ENCODE measurements at regions not wholly inside any gene's neighbourhood (a gene's known extent, or its start where the extent isn't known, plus 50 kb on each side); places are given as distances from the start of the nearest gene placed in this dataset.

- H3K79me2 ChIP-seq (ENCODE audit: low read depth) = no peaks in the 10 kb centered on the region
- CTCF ChIA-PET = no interaction called here
- no peak overlapping the region for H2AFZ ChIP-seq
- no peak overlapping the region for H3K4me3 ChIP-seq
- H3K9me2 ChIP-seq (ENCODE audit: insufficient read depth) = no peaks in the 10 kb centered on the region
- H4K20me1 ChIP-seq (ENCODE audit: insufficient read depth) = no peaks in the 10 kb centered on the region
- no peaks in the 10 kb centered on the region for H3K27me3 ChIP-seq (ENCODE audit: insufficient read depth, low read depth)
- H3K27ac ChIP-seq = no peak overlapping the region
- BruUV-seq (replicated peaks) = no TSS peak
- no peaks in the 10 kb centered on the region for H3K36me3 ChIP-seq (ENCODE audit: low read depth)
- H3F3A ChIP-seq (ENCODE audit: insufficient read depth, low read depth) = no peaks in the 10 kb centered on the region
- no peaks in the 10 kb centered on the region for H3K9me3 ChIP-seq (ENCODE audit: insufficient read depth, low read depth)
- no peak for TF ChIP-seq CTCF (conservative IDR thresholded peaks at IDR 0.05)
- TF ChIP-seq EZH2 (IDR thresholded peaks at IDR 0.05; ENCODE audit: low read depth) = no peak
- intact Hi-C loops (cut with micrococcal nuclease; ENCODE audit: unreplicated experiment) = no loop called here
- H3K4me1 ChIP-seq (replicated peaks; ENCODE audit: insufficient read depth) = no peaks in the 10 kb centered on the region
- no peak for DNase-seq
- POLR2A ChIA-PET (ENCODE audit: unreplicated experiment) = no interaction called here
- H3K4me2 ChIP-seq = no peak overlapping the region
These were observed 316.6 kb downstream of the TLE1 start for GRCh38 chr9:81372628-81373191.

- Histone ChIP-seq H2AFZ (no peak overlapping the region), H3K9me2 (ENCODE audit: insufficient read depth) (no peaks in the 10 kb centered on the region), H3K4me3 (no peak overlapping the region), H4K20me1 (ENCODE audit: insufficient read depth) (no peaks in the 10 kb centered on the region), H3K36me3 (ENCODE audit: low read depth) (no peaks in the 10 kb centered on the region), H3K4me2 (no peak overlapping the region), H3K9me3 (ENCODE audit: insufficient read depth, low read depth) (no peaks in the 10 kb centered on the region), H3F3A (ENCODE audit: insufficient read depth, low read depth) (no peaks in the 10 kb centered on the region), H3K27ac (no peak overlapping the region), H3K27me3 (ENCODE audit: insufficient read depth, low read depth) (no peaks in the 10 kb centered on the region), H3K79me2 (ENCODE audit: low read depth) (no peaks in the 10 kb centered on the region), H3K4me1 (replicated peaks; ENCODE audit: insufficient read depth) (no peaks in the 10 kb centered on the region)
- ChIA-PET CTCF (no interaction called here), POLR2A (ENCODE audit: unreplicated experiment) (no interaction called here)
- no peak for TF ChIP-seq EZH2 (IDR thresholded peaks at IDR 0.05; ENCODE audit: low read depth)
- TF ChIP-seq CTCF (conservative IDR thresholded peaks at IDR 0.05) = no peak
- intact Hi-C loops (cut with micrococcal nuclease; ENCODE audit: unreplicated experiment) = no loop called here
- no TSS peak for BruUV-seq (replicated peaks)
- DNase-seq = no peak
These were observed 317.5 kb downstream of the TLE1 start for GRCh38 chr9:81371824-81372223.

- no peak overlapping the region for H2AFZ ChIP-seq
- H3K27me3 ChIP-seq (ENCODE audit: insufficient read depth, low read depth) = no peaks in the 10 kb centered on the region
- H4K20me1 ChIP-seq (ENCODE audit: insufficient read depth) = no peaks in the 10 kb centered on the region
- no peak overlapping the region for H3K27ac ChIP-seq
- no TSS peak for BruUV-seq (replicated peaks)
- no peak for DNase-seq
- ChIA-PET CTCF (interaction anchor here (1.0 kb wide), 1 partner anchor 20 kb away, joined by 3 read pairs; no protein-coding TSS in a partner anchor), POLR2A (ENCODE audit: unreplicated experiment) (no interaction called here)
- H3K4me2 ChIP-seq = no peak overlapping the region
- no peaks in the 10 kb centered on the region for H3K9me3 ChIP-seq (ENCODE audit: insufficient read depth, low read depth)
- TF ChIP-seq CTCF (conservative IDR thresholded peaks at IDR 0.05) (no peak), EZH2 (IDR thresholded peaks at IDR 0.05; ENCODE audit: low read depth) (no peak)
- intact Hi-C loops (cut with micrococcal nuclease; ENCODE audit: unreplicated experiment) = no loop called here
- H3K4me3 ChIP-seq = no peak overlapping the region
- no peaks in the 10 kb centered on the region for H3F3A ChIP-seq (ENCODE audit: insufficient read depth, low read depth)
- no peaks in the 10 kb centered on the region for H3K36me3 ChIP-seq (ENCODE audit: low read depth)
- no peaks in the 10 kb centered on the region for H3K9me2 ChIP-seq (ENCODE audit: insufficient read depth)
- no peaks in the 10 kb centered on the region for H3K79me2 ChIP-seq (ENCODE audit: low read depth)
- H3K4me1 ChIP-seq (replicated peaks; ENCODE audit: insufficient read depth) = no peaks in the 10 kb centered on the region
These were observed 318.7 kb downstream of the TLE1 start for GRCh38 chr9:81370650-81371049.
